HG03460 (cell line): ENCODE measurements at regions not wholly inside any gene's neighbourhood (a gene's known extent, or its start where the extent isn't known, plus 50 kb on each side); places are given as distances from the start of the nearest gene placed in this dataset.

Experiments used
- ATAC-seq: cut with Tn5 transposase; IDR thresholded peaks from one replicate; pipeline ENCODE4 v1.9.1; 2021; ENCODE audit not compliant: unreplicated experiment

GRCh38 chr15:47384341-47384740 lies 333.0 kb upstream of the SEMA6D start:
- ATAC-seq: no peak

GRCh38 chr15:47384776-47385175 lies 332.5 kb upstream of the SEMA6D start:
- no peak for ATAC-seq

- no peak for ATAC-seq
Observed at GRCh38 chr15:47386459-47386858, 330.8 kb upstream of the SEMA6D start.

GRCh38 chr15:47388299-47388698 lies 329.0 kb upstream of the SEMA6D start:
- ATAC-seq: no peak

- no peak for ATAC-seq
Observed at GRCh38 chr15:47390208-47390765, 327.0 kb upstream of the SEMA6D start.

GRCh38 chr15:47394286-47394809 lies 323.0 kb upstream of the SEMA6D start:
- ATAC-seq: no peak

- no peak for ATAC-seq
Observed at GRCh38 chr15:47395076-47395475, 322.2 kb upstream of the SEMA6D start.

- no peak for ATAC-seq
Observed at GRCh38 chr15:47397655-47398054, 319.6 kb upstream of the SEMA6D start.

GRCh38 chr15:47398132-47398531 lies 319.2 kb upstream of the SEMA6D start:
- ATAC-seq: no peak

- ATAC-seq: no peak
Observed at GRCh38 chr15:47398594-47398993, 318.7 kb upstream of the SEMA6D start.

GRCh38 chr15:47399100-47399499 lies 318.2 kb upstream of the SEMA6D start:
- ATAC-seq: no peak

- ATAC-seq: no peak
Observed at GRCh38 chr15:47400603-47401002, 316.7 kb upstream of the SEMA6D start.

- ATAC-seq: no peak
Observed at GRCh38 chr15:47401427-47401826, 315.9 kb upstream of the SEMA6D start.

GRCh38 chr15:47402829-47403228 lies 314.5 kb upstream of the SEMA6D start:
- no peak for ATAC-seq

- no peak for ATAC-seq
Observed at GRCh38 chr15:47404877-47405276, 312.4 kb upstream of the SEMA6D start.

- ATAC-seq: no peak
Observed at GRCh38 chr15:47405365-47406162, 311.7 kb upstream of the SEMA6D start.

- no peak for ATAC-seq
Observed at GRCh38 chr15:47407692-47408091, 309.6 kb upstream of the SEMA6D start.

- no peak for ATAC-seq
Observed at GRCh38 chr15:47409038-47409437, 308.3 kb upstream of the SEMA6D start.

GRCh38 chr15:47409600-47409999 lies 307.7 kb upstream of the SEMA6D start:
- ATAC-seq: no peak

- no peak for ATAC-seq
Observed at GRCh38 chr15:47410247-47410646, 307.1 kb upstream of the SEMA6D start.

- ATAC-seq: no peak
Observed at GRCh38 chr15:47411733-47412132, 305.6 kb upstream of the SEMA6D start.

- no peak for ATAC-seq
Observed at GRCh38 chr15:47412136-47412535, 305.2 kb upstream of the SEMA6D start.

GRCh38 chr15:47412802-47413201 lies 304.5 kb upstream of the SEMA6D start:
- no peak for ATAC-seq
